ENCODE measurements at regions not wholly inside any gene's neighbourhood (a gene's known extent, or its start where the extent isn't known, plus 50 kb on each side); places are given as distances from the start of the nearest gene placed in this dataset.

DNA sequence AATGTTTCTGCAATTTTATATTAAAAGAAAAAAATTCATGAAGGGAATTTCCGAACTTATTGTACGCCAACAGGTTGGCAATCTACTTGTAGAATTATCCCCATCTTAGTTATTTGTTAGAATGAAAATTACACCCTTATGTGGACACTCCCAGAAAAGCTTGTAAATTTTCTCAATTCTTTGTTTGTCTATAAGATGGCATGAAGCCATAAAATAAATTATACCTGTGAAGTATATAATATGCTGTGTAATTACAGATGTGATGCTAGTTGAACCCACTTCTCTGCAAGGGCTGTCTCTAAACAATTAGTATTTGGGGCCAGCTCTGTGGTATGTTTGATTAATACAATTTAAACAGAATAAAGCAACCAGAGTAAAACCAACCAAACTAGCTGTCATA is 52.1 kb upstream of the DSP start:
- WGBS, result 94% methylated on average over 2 of the region's 2 CpGs

More for the DNA sequence above, 52.1 kb upstream of the DSP start:
- Histone ChIP-seq H3K27ac (ENCODE audit: low read depth in 1 of 2, low read length in 1 of 2) (no peak overlapping the region), H3K9me3 (ENCODE audit: control insufficient read depth in 2 of 2, insufficient read depth in 1 of 2, low read length in 1 of 2) (peaks cover 0 to 3% of the 10 kb centered on the region in 2 donors), H3K4me1 (ENCODE audit: control insufficient read depth in 2 of 2, insufficient read depth in 2 of 2, low read length in 2 of 2) (no peaks in the 10 kb centered on the region), H3K27me3 (ENCODE audit: control insufficient read depth in 2 of 2, insufficient read depth in 1 of 2, low read length in 1 of 2) (peaks cover 0 to 10% of the 10 kb centered on the region in 2 donors), H3K4me3 (ENCODE audit: low read length in 2 of 2) (no peak overlapping the region), H3K36me3 (ENCODE audit: control insufficient read depth in 2 of 2, insufficient read depth in 2 of 2, low read length in 1 of 2) (no peaks in the 10 kb centered on the region)
- DNase-seq (ENCODE audit: low read depth in 6 of 9, low spot score in 9 of 9), result no peak
